Calu3 (cell line): ENCODE measurements at regions not wholly inside any gene's neighbourhood (a gene's known extent, or its start where the extent isn't known, plus 50 kb on each side); places are given as distances from the start of the nearest gene placed in this dataset.

Experiments used
- BruUV-seq: library from RNA; stranded (reverse); fragments of 400-500 nt; replicated peaks from 2 replicates; lab custom pipeline; 2021; lab: Mats Ljungman, UMichigan
- CTCF ChIA-PET: fragments of 300-600 bp; sonication (Branson Sonifier 250); formaldehyde crosslinking; loops from one replicate; lab custom pipeline; 2022; ENCODE audit warnings: antibody characterized with exemption; lab: Charles Lee
- DNase-seq: peaks from one replicate; pipeline ENCODE4 v3.0.0; 2022
- H3K27ac Mint-ChIP-seq: one replicate; pipeline ENCODE4 v1.8.0; 2022; ENCODE audit warnings: mixed read lengths; ENCODE audit not compliant: unreplicated experiment
- H3K27me3 Mint-ChIP-seq: one replicate; pipeline ENCODE4 v1.8.0; 2022; ENCODE audit warnings: mixed read lengths; ENCODE audit not compliant: unreplicated experiment
- H3K36me3 Mint-ChIP-seq: one replicate; pipeline ENCODE4 v1.8.0; 2022; ENCODE audit warnings: mild to moderate bottlenecking, moderate library complexity, mixed read lengths; ENCODE audit not compliant: insufficient read depth, unreplicated experiment
- H3K4me1 Mint-ChIP-seq: one replicate; pipeline ENCODE4 v1.8.0; 2022; ENCODE audit warnings: mild to moderate bottlenecking, low read depth, mixed read lengths; ENCODE audit not compliant: unreplicated experiment
- H3K4me3 Mint-ChIP-seq: one replicate; pipeline ENCODE4 v1.8.0; 2022; ENCODE audit warnings: mild to moderate bottlenecking, low read depth, moderate library complexity, mixed read lengths; ENCODE audit not compliant: unreplicated experiment
- H3K9me3 Mint-ChIP-seq: one replicate; pipeline ENCODE4 v1.8.0; 2022; ENCODE audit warnings: low read depth, mixed read lengths; ENCODE audit not compliant: unreplicated experiment
- intact Hi-C: fragments of 100-400 bp; cut with micrococcal nuclease; formaldehyde crosslinking; loops from one replicate; pipeline ENCODE4 v1.10.0; 2022; ENCODE audit not compliant: unreplicated experiment
- TF ChIP-seq, protein P1 (sequence below): fragments of 200-600 bp; IDR thresholded peaks from one replicate; pipeline ENCODE4 v1.8.0; 2022; ENCODE audit warnings: antibody characterized with exemption; ENCODE audit not compliant: unreplicated experiment

- CTCF ChIA-PET, result no interaction called here
- Mint-ChIP-seq H3K4me3 (no peak overlapping the region), H3K27ac (no peak overlapping the region), H3K27me3 (no peaks in the 10 kb centered on the region), H3K36me3 (no peaks in the 10 kb centered on the region), H3K9me3 (peaks cover 14% of the 10 kb centered on the region), H3K4me1 (peaks cover 10% of the 10 kb centered on the region)
- BruUV-seq, result no TSS peak
- no peak for DNase-seq
- TF ChIP-seq, protein P1, sequence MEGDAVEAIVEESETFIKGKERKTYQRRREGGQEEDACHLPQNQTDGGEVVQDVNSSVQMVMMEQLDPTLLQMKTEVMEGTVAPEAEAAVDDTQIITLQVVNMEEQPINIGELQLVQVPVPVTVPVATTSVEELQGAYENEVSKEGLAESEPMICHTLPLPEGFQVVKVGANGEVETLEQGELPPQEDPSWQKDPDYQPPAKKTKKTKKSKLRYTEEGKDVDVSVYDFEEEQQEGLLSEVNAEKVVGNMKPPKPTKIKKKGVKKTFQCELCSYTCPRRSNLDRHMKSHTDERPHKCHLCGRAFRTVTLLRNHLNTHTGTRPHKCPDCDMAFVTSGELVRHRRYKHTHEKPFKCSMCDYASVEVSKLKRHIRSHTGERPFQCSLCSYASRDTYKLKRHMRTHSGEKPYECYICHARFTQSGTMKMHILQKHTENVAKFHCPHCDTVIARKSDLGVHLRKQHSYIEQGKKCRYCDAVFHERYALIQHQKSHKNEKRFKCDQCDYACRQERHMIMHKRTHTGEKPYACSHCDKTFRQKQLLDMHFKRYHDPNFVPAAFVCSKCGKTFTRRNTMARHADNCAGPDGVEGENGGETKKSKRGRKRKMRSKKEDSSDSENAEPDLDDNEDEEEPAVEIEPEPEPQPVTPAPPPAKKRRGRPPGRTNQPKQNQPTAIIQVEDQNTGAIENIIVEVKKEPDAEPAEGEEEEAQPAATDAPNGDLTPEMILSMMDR, result no peak
- intact Hi-C loops, result no loop called here
Observed at GRCh38 chr7:21377545-21377944, 50.3 kb upstream of the SP4 start.
